Ovary (tissue), 7 donors: ENCODE measurements at regions not wholly inside any gene's neighbourhood (a gene's known extent, or its start where the extent isn't known, plus 50 kb on each side); places are given as distances from the start of the nearest gene placed in this dataset.
A peak's percentile ranks its signal among the peaks of the same experiment; 100 is the strongest.
"Not testable (repeated sequence)": the region's sequence is repeated elsewhere in the genome, so short reads cannot be mapped to it uniquely, and the experiment has no call there.

Source experiments
- DNase-seq, 5 donors: peaks; one replicate each; pipeline ENCODE4 v3.0.0-alpha.2; 2019 to 2020
- H3K27ac ChIP-seq, 2 donors: fragments of 200-600 bp; one replicate each; pipeline versions ENCODE4 v1.5.1 to v1.8.0; 2019 to 2022
- H3K27me3 ChIP-seq: fragments of 200-600 bp; one replicate; pipeline ENCODE4 v1.8.0; 2022
- H3K36me3 ChIP-seq: fragments of 200-600 bp; sonication (generic); one replicate; pipeline ENCODE4 v1.5.1; 2019
- H3K4me1 ChIP-seq: one replicate; pipeline ENCODE4 v1.8.1; 2013; ENCODE audit warnings: mild to moderate bottlenecking, moderate library complexity; ENCODE audit not compliant: insufficient read depth
- H3K4me3 ChIP-seq: fragments of 200-600 bp; sonication (generic); one replicate; pipeline ENCODE4 v1.5.1; 2017
- H3K9me3 ChIP-seq, 2 donors: fragments of 200-600 bp in 1 of 2; sonication (generic) in 1 of 2; one replicate each; pipeline versions ENCODE4 v1.5.1 to v1.8.1; 2013 to 2019; ENCODE audit warnings: mild to moderate bottlenecking in 1 of 2, moderate library complexity in 1 of 2
- EP300 ChIP-seq: sonication (generic); formaldehyde crosslinking; IDR thresholded peaks from one replicate; pipeline ENCODE4 v1.6.1; 2017; ENCODE audit warnings: antibody characterized with exemption
- POLR2A ChIP-seq: fragments of 450-650 bp; IDR thresholded peaks from one replicate; pipeline ENCODE4 v1.6.1; 2017; ENCODE audit warnings: antibody characterized with exemption, mild to moderate bottlenecking, moderate library complexity
- WGBS, 3 donors: extraction: QIAGEN DNeasy Blood & Tissue Kit in 1 of 3; methylation state at CpG; one replicate each; pipeline versions ENCODE4 v1.1.5 to v1.1.7; 2013 to 2017; 5-methylcytosine and 5-hydroxymethylcytosine counted together
- intact Hi-C, 4 donors: fragments of 100-400 bp; cut with DNase I; formaldehyde crosslinking; loops; one replicate each; pipeline versions ENCODE4 v1.11.0 to v1.15.1; 2022 to 2023
- TF ChIP-seq, protein P1 (sequence below), 3 donors: fragments of 450-650 bp in 2 of 3; fragments of 200-600 bp in 1 of 3; IDR thresholded peaks; one replicate each; pipeline versions ENCODE4 v1.5.1 to v1.8.0; 2016 to 2022; ENCODE audit warnings: antibody characterized with exemption in 3 of 3, mild to moderate bottlenecking in 1 of 3
- donor health status: DM: no; HTN: no; CAD: no; lungs with moderate emphysema.
- donor health status: DM: no; HTN: no; CAD: no.
- donor health status: Bipolar disorder and iron deficiency.
- donor health status: DM: no; HTN: no; CAD: no.
- donor health status: DM: yes; HTN: yes; CAD: no.

DNA sequence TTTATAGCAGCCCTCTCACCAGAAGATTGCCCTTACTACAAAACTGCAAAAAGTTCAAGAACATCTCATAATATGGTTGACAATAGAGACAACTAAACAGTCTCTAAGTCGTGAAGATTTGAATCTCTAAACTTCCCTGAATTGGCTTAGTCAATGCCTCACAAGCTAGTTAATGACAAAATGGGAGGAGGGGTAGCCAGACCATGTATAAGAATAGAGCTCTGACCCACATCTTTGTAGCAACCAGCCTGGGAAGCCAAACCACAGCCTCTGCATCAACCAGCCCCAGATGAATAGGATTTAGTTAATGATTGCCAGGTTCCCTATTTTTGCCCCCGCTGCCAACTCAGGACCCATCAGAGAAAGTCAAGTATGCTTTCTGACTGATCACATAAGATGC, 1265.9 kb upstream of the PCDH10 start:
- H3K27me3 ChIP-seq, H3K36me3 ChIP-seq, intact Hi-C loops, H3K4me3 ChIP-seq, H3K4me1 ChIP-seq, H3K9me3 ChIP-seq, H3K27ac ChIP-seq, DNase-seq: not testable (repeated sequence)
- 77 to 81% (median 80%) methylated on average over 2 of the region's 2 CpGs for WGBS, 3 donors

DNA sequence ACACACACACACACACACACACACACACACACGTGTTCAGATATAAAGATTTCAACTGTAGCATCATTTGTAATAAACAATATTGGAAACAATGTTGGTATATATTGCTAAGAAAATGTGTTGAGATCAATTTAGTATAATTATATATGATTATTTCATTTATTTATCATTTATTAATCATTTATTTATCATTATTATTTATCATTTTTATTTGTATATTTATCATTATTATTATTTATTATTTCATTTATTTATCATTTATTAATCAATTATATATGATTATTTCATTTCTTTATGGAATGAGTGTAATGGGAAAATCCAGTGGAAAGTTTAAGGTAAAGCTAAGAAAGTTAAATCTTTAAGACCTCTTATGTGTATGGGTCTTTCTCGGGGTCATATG, 1223.4 kb upstream of the PCDH10 start:
- H3K4me3 ChIP-seq, intact Hi-C loops, H3K4me1 ChIP-seq, H3K36me3 ChIP-seq, H3K27me3 ChIP-seq, H3K27ac ChIP-seq, DNase-seq, H3K9me3 ChIP-seq: not testable (repeated sequence)
- 80 to 87% (median 86%) methylated on average over 2 of the region's 2 CpGs for WGBS, 3 donors

DNA sequence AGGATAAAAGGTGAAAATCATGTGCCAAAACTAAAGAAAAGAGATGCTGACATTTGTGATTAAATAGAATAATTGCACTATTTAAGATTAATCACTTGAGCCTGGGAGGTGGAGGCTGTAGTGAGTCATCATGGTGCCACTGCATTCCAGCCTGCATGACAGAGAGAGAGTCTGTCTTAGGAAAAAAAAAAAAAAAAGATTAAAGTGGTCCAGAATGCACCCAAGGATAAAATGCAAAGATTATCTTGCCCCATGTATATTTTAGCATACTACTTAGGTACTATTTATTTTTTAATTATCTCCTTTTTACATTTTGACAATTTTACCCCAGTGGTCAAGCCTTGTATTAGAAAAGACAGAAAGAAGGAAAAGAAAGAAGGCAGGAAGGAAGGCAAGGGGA, 1181.4 kb upstream of the PCDH10 start:
- H3K4me1 ChIP-seq, DNase-seq, H3K9me3 ChIP-seq, H3K36me3 ChIP-seq, intact Hi-C loops, H3K27ac ChIP-seq, H3K4me3 ChIP-seq, H3K27me3 ChIP-seq: not testable (repeated sequence)

DNA sequence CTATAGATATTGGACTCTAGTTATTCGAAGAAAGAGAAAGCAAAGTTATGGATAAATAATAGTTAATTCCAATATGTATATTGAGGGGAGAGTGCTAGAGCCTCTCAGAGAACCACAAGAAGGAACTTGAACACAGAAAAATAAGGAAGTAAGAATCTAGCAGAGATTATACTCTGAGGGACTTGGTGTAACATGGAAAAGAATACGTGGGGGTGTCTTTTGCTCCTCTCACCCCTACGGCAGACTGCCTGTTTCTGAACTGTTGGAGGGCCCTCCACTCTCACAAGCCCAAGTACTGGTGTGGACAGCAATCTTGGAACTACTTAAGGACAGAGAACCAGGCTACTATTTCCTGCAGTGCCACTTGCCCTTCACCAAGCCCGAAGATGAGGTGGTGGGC, 1174.4 kb upstream of the PCDH10 start:
- no peak overlapping the region for H3K4me3 ChIP-seq
- no peaks in the 10 kb centered on the region for H3K4me1 ChIP-seq
- 68 to 91% (median 89%) methylated on average over 4 of the region's 4 CpGs for WGBS, 3 donors
- H3K9me3 ChIP-seq = peaks cover 0 to 3% of the 10 kb centered on the region in 2 donors
- no peaks in the 10 kb centered on the region for H3K36me3 ChIP-seq
- TF ChIP-seq POLR2A (no peak), EP300 (no peak)
- TF ChIP-seq, protein P1, sequence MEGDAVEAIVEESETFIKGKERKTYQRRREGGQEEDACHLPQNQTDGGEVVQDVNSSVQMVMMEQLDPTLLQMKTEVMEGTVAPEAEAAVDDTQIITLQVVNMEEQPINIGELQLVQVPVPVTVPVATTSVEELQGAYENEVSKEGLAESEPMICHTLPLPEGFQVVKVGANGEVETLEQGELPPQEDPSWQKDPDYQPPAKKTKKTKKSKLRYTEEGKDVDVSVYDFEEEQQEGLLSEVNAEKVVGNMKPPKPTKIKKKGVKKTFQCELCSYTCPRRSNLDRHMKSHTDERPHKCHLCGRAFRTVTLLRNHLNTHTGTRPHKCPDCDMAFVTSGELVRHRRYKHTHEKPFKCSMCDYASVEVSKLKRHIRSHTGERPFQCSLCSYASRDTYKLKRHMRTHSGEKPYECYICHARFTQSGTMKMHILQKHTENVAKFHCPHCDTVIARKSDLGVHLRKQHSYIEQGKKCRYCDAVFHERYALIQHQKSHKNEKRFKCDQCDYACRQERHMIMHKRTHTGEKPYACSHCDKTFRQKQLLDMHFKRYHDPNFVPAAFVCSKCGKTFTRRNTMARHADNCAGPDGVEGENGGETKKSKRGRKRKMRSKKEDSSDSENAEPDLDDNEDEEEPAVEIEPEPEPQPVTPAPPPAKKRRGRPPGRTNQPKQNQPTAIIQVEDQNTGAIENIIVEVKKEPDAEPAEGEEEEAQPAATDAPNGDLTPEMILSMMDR (IDR thresholded peaks at IDR 0.05) = no peak
- no peaks in the 10 kb centered on the region for H3K27me3 ChIP-seq
- H3K27ac ChIP-seq = no peak overlapping the region
- DNase-seq = no peak
- intact Hi-C loops = no loop called here

DNA sequence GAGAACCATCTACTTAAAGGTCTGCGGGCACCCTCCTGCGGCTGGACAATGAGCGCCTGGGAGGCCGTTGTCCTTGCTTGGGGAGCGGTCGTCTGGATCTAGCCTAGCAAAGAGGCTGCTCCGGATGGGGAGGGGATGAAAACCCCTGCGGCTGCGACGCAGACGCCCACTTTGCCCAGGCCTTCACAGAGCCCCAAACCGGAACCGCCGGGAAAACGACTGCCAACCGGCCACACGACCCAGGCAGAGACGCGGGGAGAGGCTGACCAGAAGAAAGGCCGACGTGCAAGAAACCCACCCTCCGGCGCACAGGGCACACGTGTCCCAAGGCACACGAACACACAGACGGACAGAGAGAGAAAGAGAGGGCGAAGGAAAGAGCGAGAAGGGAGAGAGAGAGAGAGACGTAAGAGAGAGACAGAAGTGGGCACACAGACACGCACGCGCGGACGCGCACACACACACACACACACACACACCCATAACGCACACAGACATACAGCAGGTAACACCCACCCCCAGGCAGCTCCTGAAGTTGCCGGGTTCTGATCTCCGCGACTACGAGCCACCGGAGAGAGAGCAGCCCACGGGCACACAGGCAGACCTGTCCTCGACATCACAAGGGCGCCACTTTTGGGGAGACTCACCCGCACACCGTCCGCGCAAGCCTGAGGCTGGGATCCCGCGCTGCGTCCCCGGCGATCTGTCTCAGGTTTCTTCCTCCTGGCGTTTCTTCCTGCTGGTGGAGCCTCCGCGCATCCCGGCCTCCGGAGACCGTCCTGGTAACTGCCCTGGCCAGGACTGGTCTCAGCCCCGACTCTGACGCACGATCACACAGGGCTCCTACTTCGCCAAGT, 1173.6 kb upstream of the PCDH10 start:
- H3K4me1 ChIP-seq, H3K27ac ChIP-seq, DNase-seq, intact Hi-C loops, H3K27me3 ChIP-seq, H3K36me3 ChIP-seq, H3K9me3 ChIP-seq, H3K4me3 ChIP-seq: not testable (repeated sequence)
- WGBS, 3 donors = 55 to 88% (median 87%) methylated on average over 63 of the region's 63 CpGs

DNA sequence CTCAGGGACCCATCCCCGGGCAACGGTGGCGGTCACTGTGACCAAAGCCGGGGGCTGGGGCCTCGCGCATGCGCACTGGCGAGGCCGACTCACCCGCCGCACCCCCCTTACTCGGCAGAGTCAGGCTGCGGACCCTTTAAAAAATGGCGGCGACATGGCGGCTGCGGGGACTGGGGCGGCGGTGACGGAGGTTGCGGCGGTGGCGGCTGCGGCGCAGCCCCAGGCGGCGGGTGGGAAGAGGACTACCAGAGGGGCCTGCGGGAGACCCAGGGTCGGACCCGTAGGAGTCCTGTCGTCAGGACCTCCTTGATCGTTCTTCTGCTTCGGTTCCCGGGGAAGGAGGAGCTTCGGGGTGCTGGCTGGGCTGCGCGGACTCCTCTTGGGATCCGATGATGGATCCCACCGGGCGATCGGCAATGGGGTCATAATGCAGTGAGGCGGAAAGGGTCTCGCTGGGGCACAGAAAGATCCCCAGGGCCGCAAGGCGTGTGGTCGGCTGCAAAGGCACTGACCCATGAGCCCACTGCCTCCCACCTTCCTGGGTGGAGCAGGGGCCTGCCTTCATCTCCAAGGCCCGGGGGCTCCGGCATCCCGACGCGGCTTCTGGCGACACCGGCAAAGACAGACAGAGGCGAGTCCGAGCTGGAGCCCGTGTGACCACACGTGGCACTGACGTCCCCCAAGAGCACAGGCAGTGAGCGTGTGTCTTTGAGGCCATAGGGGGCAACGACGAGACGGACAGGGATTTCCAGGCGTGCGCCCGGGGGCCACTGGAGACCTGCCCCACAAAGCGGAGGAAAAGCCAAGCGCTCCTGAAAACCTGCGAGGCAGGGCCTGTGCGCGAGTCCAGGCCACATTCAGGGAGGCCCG, 1172.7 kb upstream of the PCDH10 start:
- H3K36me3 ChIP-seq, H3K4me1 ChIP-seq, H3K27ac ChIP-seq, intact Hi-C loops, H3K4me3 ChIP-seq, H3K9me3 ChIP-seq, H3K27me3 ChIP-seq: not testable (repeated sequence)
- peak in 1 of 5 donors; percentile 17 for DNase-seq
- 79 to 97% (median 95%) methylated on average over 71 of the region's 71 CpGs for WGBS, 3 donors

DNA sequence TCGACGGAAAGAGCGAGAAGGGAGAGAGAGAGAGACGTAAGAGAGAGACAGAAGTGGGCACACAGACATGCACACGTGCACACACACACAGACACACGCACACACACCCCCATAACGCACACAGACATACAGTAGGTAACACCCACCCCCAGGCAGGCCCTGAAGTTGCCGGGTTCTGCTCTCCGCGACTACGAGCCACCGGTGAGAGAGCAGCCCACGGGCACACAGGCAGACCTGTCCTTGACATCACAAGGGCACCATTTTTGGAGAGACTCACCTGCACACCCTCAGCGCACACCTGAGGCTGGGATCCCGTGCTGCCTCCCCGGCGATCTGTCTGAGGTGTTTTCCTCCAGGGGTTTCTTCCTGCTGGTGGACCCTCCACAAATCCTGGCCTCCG, 1171.0 kb upstream of the PCDH10 start:
- DNase-seq = no peak
- WGBS, 3 donors = 95 to 97% (median 96%) methylated on average over 18 of the region's 18 CpGs
- intact Hi-C loops = no loop called here
- TF ChIP-seq, protein P1 (IDR thresholded peaks at IDR 0.05) = no peak
- TF ChIP-seq EP300 (no peak), POLR2A (no peak)
- Histone ChIP-seq H3K4me1 (no peaks in the 10 kb centered on the region), H3K27ac (no peak overlapping the region), H3K4me3 (no peak overlapping the region), H3K9me3 (peaks cover 0 to 3% of the 10 kb centered on the region in 2 donors), H3K36me3 (no peaks in the 10 kb centered on the region), H3K27me3 (peaks cover 2% of the 10 kb centered on the region)
